SIG-M5 treated with dmso at 0.1 percent for 504 hours (cell line): ENCODE measurements at regions not wholly inside any gene's neighbourhood (a gene's known extent, or its start where the extent isn't known, plus 50 kb on each side); places are given as distances from the start of the nearest gene placed in this dataset.
"Not testable (repeated sequence)": the region's sequence is repeated elsewhere in the genome, so short reads cannot be mapped to it uniquely, and the experiment has no call there.

ENCODE experiments used
- DNase-seq: peaks from one replicate; lab custom pipeline; 2025; ENCODE audit not compliant: unreplicated experiment; lab: John Stamatoyannopoulos, UW

DNA sequence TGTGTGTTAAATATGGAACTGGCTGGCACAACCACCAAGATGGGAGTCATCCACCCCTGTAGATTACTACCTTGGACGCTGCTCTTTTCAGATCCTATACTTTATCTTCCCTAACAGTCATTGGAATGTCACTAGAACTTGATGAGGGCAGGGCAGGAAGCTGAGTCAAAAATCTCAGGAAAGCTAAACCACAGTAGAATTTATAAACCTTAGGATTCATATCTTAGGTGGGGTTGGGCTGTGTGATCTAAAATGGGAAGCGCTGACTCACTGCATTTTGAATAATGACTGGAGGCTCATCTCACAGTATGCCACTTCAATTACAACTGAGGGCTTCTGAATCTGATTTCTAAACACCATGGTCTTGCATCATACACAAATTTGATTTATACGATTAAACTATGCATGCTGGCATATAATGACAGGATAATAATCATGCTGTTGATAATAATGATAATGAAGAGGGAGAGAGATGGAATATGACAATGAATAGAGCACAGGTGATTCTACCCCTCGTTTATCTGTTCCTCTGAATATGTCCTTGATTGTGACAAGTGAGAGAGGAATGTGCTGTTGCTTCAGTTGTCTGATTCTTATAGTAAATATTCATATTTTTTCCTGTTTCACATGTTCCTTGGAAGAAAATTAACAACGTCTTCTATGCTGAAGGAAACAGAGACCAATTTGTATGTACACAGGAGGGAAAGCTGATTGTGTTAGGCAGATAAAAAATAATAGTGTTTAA lies 270.3 kb upstream of the HS3ST1 start:
- DNase-seq, result no peak

DNA sequence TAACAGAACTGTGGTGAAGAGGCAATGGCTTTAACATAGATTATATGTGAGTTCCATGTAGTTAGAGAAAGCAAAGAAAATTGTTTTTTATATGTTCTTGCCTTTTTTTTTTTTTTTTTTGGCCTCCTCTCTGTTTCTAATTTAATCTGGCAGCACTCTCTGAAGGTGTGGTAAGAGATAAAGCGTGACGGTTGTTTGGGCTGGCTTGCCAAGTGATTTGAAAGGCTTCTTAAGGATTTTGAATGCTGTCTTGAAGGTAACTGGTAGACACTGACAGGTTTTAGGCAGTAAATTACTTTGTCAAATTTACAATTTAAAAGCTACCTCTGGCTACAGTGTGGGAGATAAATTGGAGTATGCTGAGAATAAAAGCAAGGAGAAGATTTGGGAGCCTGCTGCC lies 269.3 kb upstream of the HS3ST1 start:
- no peak for DNase-seq

- DNase-seq, result no peak
Observed at GRCh38 chr4:11693693-11694092, 265.0 kb upstream of the HS3ST1 start.

DNA sequence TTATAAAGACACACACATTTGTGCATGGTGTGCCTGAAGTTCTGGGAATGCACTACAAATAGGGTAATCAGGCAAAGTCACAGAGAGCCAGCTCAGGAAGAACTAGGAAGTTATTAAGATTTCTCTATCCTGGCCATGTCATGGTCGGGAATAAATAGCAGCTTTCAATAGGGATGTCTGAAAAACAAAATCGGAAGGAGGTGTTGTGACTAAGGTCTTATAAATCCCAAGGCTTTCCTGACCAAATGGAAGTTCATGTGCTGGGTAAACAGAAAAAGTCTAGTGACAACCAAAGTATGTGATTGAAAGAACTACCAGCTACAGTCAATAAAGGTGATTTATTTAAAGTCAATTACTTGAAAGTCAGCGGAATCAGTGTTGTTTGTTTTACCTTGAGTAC lies 262.5 kb upstream of the HS3ST1 start:
- DNase-seq, result no peak

DNA sequence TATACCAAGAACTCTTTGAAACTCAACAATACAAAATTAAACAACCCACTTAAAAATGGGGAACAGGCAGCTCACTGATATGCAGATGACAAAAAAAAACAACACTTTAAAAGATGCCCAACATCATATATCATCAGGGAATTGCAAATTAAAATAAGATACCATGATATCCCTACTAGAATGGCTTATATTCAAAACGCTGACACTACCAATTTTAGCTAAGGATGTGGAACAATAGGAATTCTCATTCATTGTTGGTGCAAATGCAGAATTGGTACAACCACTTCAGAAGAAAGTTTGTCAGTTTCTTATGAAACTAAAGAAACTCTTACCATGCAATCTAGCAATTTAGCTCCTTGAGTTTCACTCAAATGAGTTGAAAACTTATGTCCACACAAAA lies 259.0 kb upstream of the HS3ST1 start:
- no peak for DNase-seq

- no peak for DNase-seq
Observed at GRCh38 chr4:11685481-11685880, 256.8 kb upstream of the HS3ST1 start.

- no peak for DNase-seq
Observed at GRCh38 chr4:11675051-11675800, 246.5 kb upstream of the HS3ST1 start.

- no peak for DNase-seq
Observed at GRCh38 chr4:11670304-11670703, 241.6 kb upstream of the HS3ST1 start.

DNA sequence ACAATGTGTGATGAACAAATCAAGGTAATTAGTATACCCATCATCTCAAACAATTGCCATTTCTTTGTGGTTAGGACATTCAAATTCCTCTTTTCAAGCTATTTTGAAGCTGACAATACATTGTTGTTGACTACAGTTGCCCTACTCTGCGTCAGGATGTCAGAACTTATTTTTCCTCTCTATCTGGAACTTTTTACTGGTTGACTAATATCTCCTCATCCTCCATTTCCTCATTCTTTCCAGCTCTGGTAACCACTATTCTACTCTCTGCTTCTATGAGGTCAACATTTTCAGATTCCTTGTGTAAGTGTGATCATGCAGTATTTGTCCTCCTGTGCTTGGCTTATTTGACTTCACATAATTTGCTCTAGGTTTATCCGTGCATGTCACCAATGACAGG lies 240.5 kb upstream of the HS3ST1 start:
- no peak for DNase-seq

GRCh38 chr4:11663114-11663513 lies 234.4 kb upstream of the HS3ST1 start:
- no peak for DNase-seq

- DNase-seq, result no peak
Observed at GRCh38 chr4:11650801-11651596, 222.3 kb upstream of the HS3ST1 start.

- no peak for DNase-seq
Observed at GRCh38 chr4:11647433-11647832, 218.7 kb upstream of the HS3ST1 start.

DNA sequence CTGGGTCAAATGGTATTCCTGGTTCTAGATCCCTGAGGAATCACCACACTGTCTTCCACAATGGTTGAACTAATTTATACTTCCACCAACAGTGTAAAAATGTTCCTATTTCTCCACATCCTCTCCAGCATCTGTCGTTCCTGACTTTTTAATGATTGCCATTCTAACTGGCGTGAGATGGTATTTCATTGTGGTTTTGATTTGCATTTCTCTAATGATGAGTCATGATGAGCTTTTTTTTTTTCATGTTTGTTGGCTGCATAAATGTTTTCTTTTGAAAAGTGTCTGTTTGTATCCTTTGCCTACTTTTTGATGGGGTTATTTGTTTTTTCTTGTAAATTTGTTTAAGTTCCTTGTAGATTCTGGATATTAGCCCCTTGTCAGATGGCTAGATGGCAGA lies 214.4 kb upstream of the HS3ST1 start:
- not testable (repeated sequence) for DNase-seq

DNA sequence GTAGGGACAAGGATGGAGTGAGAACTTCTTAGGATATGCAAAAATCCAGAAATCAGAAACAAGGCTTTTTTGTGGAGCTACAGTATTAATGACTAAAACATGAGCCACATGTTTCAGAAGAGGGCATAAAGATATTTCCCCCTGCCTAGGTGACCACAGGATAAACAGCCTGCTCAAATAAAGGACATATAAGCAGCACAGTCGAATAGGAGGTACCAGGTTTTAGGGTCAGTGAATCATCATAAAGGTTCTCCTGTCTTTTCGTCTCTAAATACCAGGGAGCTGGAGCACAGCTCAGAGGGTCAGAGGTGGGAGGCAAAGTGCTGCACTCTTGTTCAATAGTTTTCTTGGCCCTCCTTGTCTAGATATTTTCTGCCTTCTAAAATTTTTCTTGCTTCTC lies 211.9 kb upstream of the HS3ST1 start:
- no peak for DNase-seq

- no peak for DNase-seq
Observed at GRCh38 chr4:11636551-11636950, 207.9 kb upstream of the HS3ST1 start.

DNA sequence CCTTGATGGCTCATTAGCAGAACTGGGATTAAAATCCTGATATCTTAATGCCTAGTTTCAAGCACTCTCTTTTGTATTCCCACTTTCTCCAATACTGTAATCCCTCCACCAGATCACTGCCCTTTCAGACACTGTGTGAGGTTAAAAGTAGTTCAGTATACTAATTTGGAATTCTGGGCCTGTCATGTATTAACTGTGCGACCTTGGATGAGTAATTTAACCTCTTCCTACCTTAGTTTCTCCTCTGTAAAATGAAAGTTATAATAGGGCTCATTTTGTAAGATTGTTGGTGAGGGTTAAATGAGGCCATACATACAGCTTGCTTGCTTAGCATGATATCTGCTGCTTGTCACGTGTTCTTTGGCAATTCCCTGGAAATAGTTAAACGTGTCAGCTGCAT lies 207.3 kb upstream of the HS3ST1 start:
- no peak for DNase-seq

DNA sequence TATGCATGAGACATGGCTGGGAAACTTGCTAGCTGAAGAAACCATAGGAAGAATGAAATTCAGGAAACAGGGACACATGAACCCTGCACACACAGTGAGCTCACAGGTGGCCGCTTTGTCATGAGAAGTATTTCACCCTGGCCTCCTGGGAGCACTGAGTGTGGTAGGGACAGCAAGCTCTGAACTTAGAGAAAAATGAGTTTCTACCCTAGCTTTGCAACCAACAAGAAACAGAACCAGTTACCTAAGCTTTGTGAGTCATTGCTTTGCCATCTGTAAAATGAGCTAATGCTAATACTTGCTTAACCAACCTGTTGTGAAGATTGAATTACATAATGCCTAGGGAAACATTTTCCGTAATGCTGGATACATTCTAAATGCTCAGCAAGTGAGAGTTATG lies 206.6 kb upstream of the HS3ST1 start:
- DNase-seq, result peak; percentile 29

DNA sequence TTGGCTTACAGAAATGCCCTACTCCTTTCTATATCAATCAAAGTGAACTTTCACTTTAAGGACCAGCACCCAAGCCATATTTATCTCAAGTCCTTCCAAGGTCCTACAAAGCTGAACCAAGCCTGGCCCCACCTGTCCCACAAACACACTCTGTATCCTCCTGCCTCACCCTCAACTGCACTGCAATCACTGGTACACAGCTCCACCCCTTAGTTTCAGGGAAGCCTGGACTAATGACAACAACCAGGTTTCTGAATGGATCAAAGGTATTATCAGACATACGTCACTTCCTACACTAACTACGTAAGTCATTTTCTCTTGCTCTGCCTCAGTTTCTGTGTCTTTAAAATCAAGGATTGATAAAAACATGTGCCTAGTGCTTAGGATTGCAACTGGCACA lies 205.6 kb upstream of the HS3ST1 start:
- no peak for DNase-seq

- DNase-seq, result no peak
Observed at GRCh38 chr4:11633430-11633829, 204.7 kb upstream of the HS3ST1 start.

GRCh38 chr4:11632483-11632882 lies 203.8 kb upstream of the HS3ST1 start:
- DNase-seq, result no peak

DNA sequence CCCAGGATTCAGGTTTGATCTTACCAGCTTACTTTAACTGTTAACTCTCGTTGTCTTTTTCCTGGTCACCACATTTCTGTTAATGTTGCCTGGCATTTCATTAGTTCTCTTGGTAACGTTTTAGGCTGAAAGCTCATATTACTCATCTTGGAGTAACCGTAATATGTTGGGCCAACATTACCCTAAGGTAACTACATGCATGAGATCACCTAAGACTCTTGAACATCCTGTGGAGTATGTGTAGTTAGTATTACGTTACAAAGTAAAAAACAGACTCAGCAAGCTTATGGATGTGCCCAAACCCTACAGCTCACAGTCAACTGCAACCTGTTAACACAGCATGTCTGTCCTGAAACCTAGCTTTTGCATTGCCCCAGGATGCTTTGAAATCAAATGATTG lies 203.3 kb upstream of the HS3ST1 start:
- no peak for DNase-seq

DNA sequence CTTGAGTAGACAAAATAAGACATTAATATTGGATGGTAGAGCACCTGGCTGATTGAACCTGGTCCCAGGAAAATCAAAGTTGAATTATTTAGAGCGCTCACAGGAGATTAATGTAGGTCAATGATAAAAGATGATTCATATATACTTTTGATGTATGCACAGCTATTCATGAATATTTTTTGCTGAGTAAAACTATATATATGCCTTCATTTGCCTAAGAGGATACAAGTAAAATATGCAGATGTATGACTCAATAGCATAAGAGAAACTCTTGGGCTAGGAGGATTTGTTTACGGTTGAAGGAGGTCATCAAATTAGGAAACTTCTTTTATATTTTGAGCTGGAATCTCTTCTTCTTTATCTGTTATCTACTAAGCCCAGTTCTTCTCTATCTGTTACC lies 202.7 kb upstream of the HS3ST1 start:
- no peak for DNase-seq
